Upper lobe of right lung (tissue), 1 donor: ENCODE measurements at regions not wholly inside any gene's neighbourhood (a gene's known extent, or its start where the extent isn't known, plus 50 kb on each side); places are given as distances from the start of the nearest gene placed in this dataset.

Experiments
- ATAC-seq: fragments of 200-7000 bp; cut with Tn5 transposase; one replicate; pipeline ENCODE4 v1.9.1; 2020; ENCODE audit warnings: mild to moderate bottlenecking, moderate library complexity
- DNase-seq: peaks from one replicate; pipeline ENCODE4 v3.0.0-alpha.2; 2020
- H3K27ac ChIP-seq: fragments of 200-600 bp; one replicate; pipeline ENCODE4 v1.8.0; 2022
- H3K27me3 ChIP-seq: fragments of 200-600 bp; one replicate; pipeline ENCODE4 v1.8.0; 2022; ENCODE audit warnings: mild to moderate bottlenecking
- H3K36me3 ChIP-seq: fragments of 200-600 bp; one replicate; pipeline ENCODE4 v1.8.0; 2022
- H3K4me1 ChIP-seq: fragments of 200-600 bp; one replicate; pipeline ENCODE4 v1.8.0; 2022
- H3K4me3 ChIP-seq: fragments of 200-600 bp; one replicate; pipeline ENCODE4 v1.8.0; 2022; ENCODE audit warnings: mild to moderate bottlenecking
- H3K9me3 ChIP-seq: fragments of 200-600 bp; one replicate; pipeline ENCODE4 v1.8.0; 2022
- intact Hi-C: fragments of 100-400 bp; cut with DNase I; formaldehyde crosslinking; loops from one replicate; pipeline ENCODE4 v1.11.0; 2022
- TF ChIP-seq, protein P1 (sequence below): fragments of 200-600 bp; IDR thresholded peaks from one replicate; pipeline ENCODE4 v1.8.0; 2022; ENCODE audit warnings: antibody characterized with exemption
- donor health status: DM: no; HTN: yes; CAD: no; lungs with severe emphysema.

- intact Hi-C loops, result no loop called here
- no peak for ATAC-seq
Measured at GRCh38 chr18:24734058-24734457, 273.6 kb downstream of the HRH4 start.

GRCh38 chr18:24735624-24736231, 275.3 kb downstream of the HRH4 start:
- H3K27ac ChIP-seq, result no peak overlapping the region
- ATAC-seq, result no peak
- H3K36me3 ChIP-seq, result no peaks in the 10 kb centered on the region
- intact Hi-C loops, result no loop called here
- no peak for DNase-seq
- H3K9me3 ChIP-seq, result no peaks in the 10 kb centered on the region
- no peaks in the 10 kb centered on the region for H3K27me3 ChIP-seq
- TF ChIP-seq, protein P1, sequence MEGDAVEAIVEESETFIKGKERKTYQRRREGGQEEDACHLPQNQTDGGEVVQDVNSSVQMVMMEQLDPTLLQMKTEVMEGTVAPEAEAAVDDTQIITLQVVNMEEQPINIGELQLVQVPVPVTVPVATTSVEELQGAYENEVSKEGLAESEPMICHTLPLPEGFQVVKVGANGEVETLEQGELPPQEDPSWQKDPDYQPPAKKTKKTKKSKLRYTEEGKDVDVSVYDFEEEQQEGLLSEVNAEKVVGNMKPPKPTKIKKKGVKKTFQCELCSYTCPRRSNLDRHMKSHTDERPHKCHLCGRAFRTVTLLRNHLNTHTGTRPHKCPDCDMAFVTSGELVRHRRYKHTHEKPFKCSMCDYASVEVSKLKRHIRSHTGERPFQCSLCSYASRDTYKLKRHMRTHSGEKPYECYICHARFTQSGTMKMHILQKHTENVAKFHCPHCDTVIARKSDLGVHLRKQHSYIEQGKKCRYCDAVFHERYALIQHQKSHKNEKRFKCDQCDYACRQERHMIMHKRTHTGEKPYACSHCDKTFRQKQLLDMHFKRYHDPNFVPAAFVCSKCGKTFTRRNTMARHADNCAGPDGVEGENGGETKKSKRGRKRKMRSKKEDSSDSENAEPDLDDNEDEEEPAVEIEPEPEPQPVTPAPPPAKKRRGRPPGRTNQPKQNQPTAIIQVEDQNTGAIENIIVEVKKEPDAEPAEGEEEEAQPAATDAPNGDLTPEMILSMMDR, result no peak
- H3K4me3 ChIP-seq, result no peak overlapping the region
- H3K4me1 ChIP-seq, result no peaks in the 10 kb centered on the region

More at GRCh38 chr18:24734058-24734457, 273.6 kb downstream of the HRH4 start:
- TF ChIP-seq, protein P1, result no peak
- H3K4me1 ChIP-seq, result no peaks in the 10 kb centered on the region
- DNase-seq, result no peak
- H3K36me3 ChIP-seq, result no peaks in the 10 kb centered on the region
- no peak overlapping the region for H3K4me3 ChIP-seq
- H3K9me3 ChIP-seq, result no peaks in the 10 kb centered on the region
- H3K27me3 ChIP-seq, result no peaks in the 10 kb centered on the region
- H3K27ac ChIP-seq, result no peak overlapping the region

- TF ChIP-seq, protein P1, result no peak
- intact Hi-C loops, result no loop called here
- ATAC-seq, result no peak
- Histone ChIP-seq H3K27ac (no peak overlapping the region), H3K4me1 (no peaks in the 10 kb centered on the region), H3K27me3 (no peaks in the 10 kb centered on the region), H3K9me3 (no peaks in the 10 kb centered on the region), H3K36me3 (no peaks in the 10 kb centered on the region), H3K4me3 (no peak overlapping the region)
- no peak for DNase-seq
Measured at GRCh38 chr18:24736662-24737330, 276.4 kb downstream of the HRH4 start.

DNA sequence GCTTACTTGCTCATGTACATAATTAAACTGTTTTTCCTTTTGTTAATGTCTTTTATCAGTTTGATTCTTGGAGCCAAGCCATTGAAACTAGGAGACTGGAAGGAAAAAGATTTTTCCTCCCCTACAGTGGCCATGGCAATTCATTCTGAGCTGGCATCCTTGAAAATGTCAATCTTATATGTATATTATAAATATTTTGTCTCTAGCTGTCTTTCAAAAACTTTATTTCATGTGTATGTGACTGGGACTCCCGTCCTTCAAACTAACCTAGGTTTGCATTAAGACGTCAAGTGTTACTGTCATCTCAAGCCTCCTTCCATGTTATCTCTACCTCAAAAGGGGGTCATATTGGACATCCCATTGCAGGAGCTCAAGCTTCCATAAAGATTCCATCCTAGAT, 280.4 kb downstream of the HRH4 start:
- intact Hi-C loops, result no loop called here
- no peak for ATAC-seq

DNA sequence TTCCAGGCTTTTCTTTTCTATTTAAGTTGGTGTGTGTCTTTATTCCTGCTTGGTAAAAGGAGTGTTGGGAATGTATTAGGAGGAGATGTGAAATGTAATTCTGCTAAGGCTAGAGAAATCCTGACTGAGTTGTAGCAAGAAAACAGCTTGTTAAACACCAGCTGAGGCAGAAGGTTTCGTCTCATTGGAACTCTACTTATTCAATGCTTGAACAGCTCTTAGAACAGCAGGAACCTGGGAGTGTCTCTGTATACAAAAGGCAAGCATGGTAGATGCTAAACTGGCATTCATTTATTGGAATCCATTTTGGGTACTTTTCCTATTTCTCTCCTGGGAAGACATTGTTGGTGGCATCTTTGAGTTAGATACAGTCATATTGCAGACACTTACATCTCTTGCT, 280.9 kb downstream of the HRH4 start:
- ATAC-seq (no peak), DNase-seq (no peak)
- Histone ChIP-seq H3K4me1 (no peaks in the 10 kb centered on the region), H3K27ac (no peak overlapping the region), H3K4me3 (no peak overlapping the region), H3K36me3 (no peaks in the 10 kb centered on the region), H3K9me3 (no peaks in the 10 kb centered on the region), H3K27me3 (no peaks in the 10 kb centered on the region)
- intact Hi-C loops, result no loop called here
- TF ChIP-seq, protein P1, result no peak

More for the DNA sequence above, 280.4 kb downstream of the HRH4 start:
- Histone ChIP-seq H3K36me3 (no peaks in the 10 kb centered on the region), H3K27ac (no peak overlapping the region), H3K27me3 (no peaks in the 10 kb centered on the region), H3K4me1 (no peaks in the 10 kb centered on the region), H3K4me3 (no peak overlapping the region), H3K9me3 (no peaks in the 10 kb centered on the region)
- TF ChIP-seq, protein P1, result no peak
- DNase-seq, result no peak
